Neuronal stem cell (in vitro differentiated cells): ENCODE measurements at regions not wholly inside any gene's neighbourhood (a gene's known extent, or its start where the extent isn't known, plus 50 kb on each side); places are given as distances from the start of the nearest gene placed in this dataset.

Experiments used
- DNase-seq: peaks from one replicate; pipeline ENCODE4 v3.0.0-alpha.2; 2013; ENCODE audit warnings: low spot score
- H2AFZ ChIP-seq: one replicate; pipeline ENCODE4 v1.6.1; 2013; ENCODE audit warnings: mild to moderate bottlenecking, low read length, inconsistent platforms
- H2AK5ac ChIP-seq: 2 replicates; pipeline ENCODE4 v1.6.1; 2013; ENCODE audit warnings: low read depth, mild to moderate bottlenecking, inconsistent platforms, low read length, moderate library complexity, mixed read lengths
- H2BK120ac ChIP-seq: 2 replicates; pipeline ENCODE4 v1.6.1; 2013; ENCODE audit warnings: low read depth, mild to moderate bottlenecking, inconsistent platforms, low read length, moderate library complexity, mixed read lengths
- H2BK12ac ChIP-seq: one replicate; pipeline ENCODE4 v1.6.1; 2013; ENCODE audit warnings: low read length, inconsistent platforms
- H2BK15ac ChIP-seq: 2 replicates; pipeline ENCODE4 v1.6.1; 2013; ENCODE audit warnings: mild to moderate bottlenecking, low read length, inconsistent platforms, mixed read lengths
- H2BK5ac ChIP-seq: one replicate; pipeline ENCODE4 v1.6.1; 2013; ENCODE audit warnings: inconsistent platforms, mild to moderate bottlenecking, low read length, moderate library complexity
- H3K14ac ChIP-seq: one replicate; pipeline ENCODE4 v1.6.1; 2013; ENCODE audit warnings: low read length, inconsistent platforms
- H3K18ac ChIP-seq: 2 replicates; pipeline ENCODE4 v1.6.1; 2013; ENCODE audit warnings: low read length, inconsistent platforms
- H3K23ac ChIP-seq: 2 replicates; pipeline ENCODE4 v1.6.1; 2013; ENCODE audit warnings: low read depth, mild to moderate bottlenecking, mixed read lengths, low read length, inconsistent platforms; ENCODE audit not compliant: poor library complexity
- H3K27ac ChIP-seq: replicated peaks from 3 replicates; pipeline ENCODE4 v1.5.1; 2013; ENCODE audit warnings: low read length, inconsistent platforms
- H3K27me3 ChIP-seq, 3 experiments: 2 replicates each; pipeline ENCODE4 v1.6.1; 2013; ENCODE audit warnings: low read length in 3 of 3, mild to moderate bottlenecking in 2 of 3, inconsistent platforms in 1 of 3, low read depth in 1 of 3, mixed read lengths in 1 of 3, moderate library complexity in 1 of 3; ENCODE audit not compliant: control insufficient read depth in 3 of 3, insufficient read depth in 3 of 3
- H3K36me3 ChIP-seq, 2 donors: replicated peaks in 1 of 2; 2 replicates each; pipeline ENCODE4 v1.6.1; 2013; ENCODE audit warnings: low read length in 2 of 2; ENCODE audit not compliant: control insufficient read depth in 2 of 2, insufficient read depth in 2 of 2
- H3K4ac ChIP-seq: 2 replicates; pipeline ENCODE4 v1.6.1; 2013; ENCODE audit warnings: inconsistent platforms, mild to moderate bottlenecking, low read length, moderate library complexity
- H3K4me1 ChIP-seq, 2 donors: 1 replicate in 1 of 2; 2 replicates in 1 of 2; pipeline ENCODE4 v1.6.1; 2013; ENCODE audit warnings: low read length in 2 of 2, low read depth in 1 of 2; ENCODE audit not compliant: control insufficient read depth in 2 of 2, insufficient read depth in 1 of 2
- H3K4me2 ChIP-seq: one replicate; pipeline ENCODE4 v1.6.1; 2013; ENCODE audit warnings: mild to moderate bottlenecking, low read length, inconsistent platforms; ENCODE audit not compliant: insufficient read depth, poor library complexity, severe bottlenecking
- H3K4me3 ChIP-seq, 2 donors: 2 replicates each; pipeline ENCODE4 v1.5.1; 2013; ENCODE audit warnings: low read length in 2 of 2, mild to moderate bottlenecking in 2 of 2, inconsistent platforms in 1 of 2, moderate library complexity in 1 of 2
- H3K79me1 ChIP-seq: one replicate; pipeline ENCODE4 v1.6.1; 2013; ENCODE audit warnings: low read depth, mild to moderate bottlenecking, inconsistent platforms, low read length, moderate library complexity
- H3K9ac ChIP-seq: one replicate; pipeline ENCODE4 v1.6.1; 2013; ENCODE audit warnings: mild to moderate bottlenecking, low read depth, low read length, inconsistent platforms; ENCODE audit not compliant: poor library complexity
- H3K9me3 ChIP-seq, 2 donors: replicated peaks in 1 of 2; 2 replicates each; pipeline versions ENCODE3 to v1.6.1; 2013; ENCODE audit warnings: low read length in 2 of 2, mild to moderate bottlenecking in 2 of 2, inconsistent platforms in 1 of 2, low read depth in 1 of 2, mixed read lengths in 1 of 2, moderate library complexity in 1 of 2; ENCODE audit not compliant: control insufficient read depth in 2 of 2, insufficient read depth in 1 of 2
- H4K8ac ChIP-seq: one replicate; pipeline ENCODE4 v1.6.1; 2013; ENCODE audit warnings: low read depth, mild to moderate bottlenecking, inconsistent platforms, low read length, moderate library complexity
- H4K91ac ChIP-seq: one replicate; pipeline ENCODE4 v1.6.1; 2013; ENCODE audit warnings: low read length, low read depth, mild to moderate bottlenecking, inconsistent platforms; ENCODE audit not compliant: poor library complexity
- WGBS, 2 donors: extraction: QIAGEN DNeasy Blood & Tissue Kit; methylation state at CpG; one replicate each; pipeline ENCODE4 v1.1.7; 2013; ENCODE audit warnings: missing lambda C conversion rate in 2 of 2, mixed read lengths in 1 of 2; ENCODE audit not compliant: insufficient read length in 2 of 2, insufficient replicate concordance in 1 of 2; ENCODE audit errors: extremely low coverage in 2 of 2; 5-methylcytosine and 5-hydroxymethylcytosine counted together

DNA sequence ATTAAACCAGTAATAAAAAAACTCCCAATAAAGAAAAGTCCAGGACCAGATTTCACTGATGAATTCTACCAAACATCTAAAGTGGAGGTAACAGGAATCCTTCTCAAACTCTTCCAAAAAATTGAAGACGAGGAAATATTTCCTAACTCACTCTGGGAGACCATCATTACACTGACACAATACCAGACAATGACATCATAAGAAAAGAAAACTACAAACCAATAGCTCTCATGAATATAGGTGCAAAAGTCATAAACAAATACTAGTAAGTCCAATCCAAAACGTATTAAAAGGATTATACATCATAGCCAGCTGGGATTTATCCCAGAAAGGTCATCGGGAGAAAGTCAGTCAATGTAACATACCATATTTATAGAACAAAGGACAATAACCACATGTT is 94.0 kb upstream of the RAB18 start:
- no peak overlapping the region for H2AFZ ChIP-seq
- no peak overlapping the region for H2AK5ac ChIP-seq
- H3K4me1 ChIP-seq = no peaks in the 10 kb centered on the region
- H3K9ac ChIP-seq = no peak overlapping the region
- no peak overlapping the region for H2BK12ac ChIP-seq
- H4K91ac ChIP-seq = no peak overlapping the region
- H3K27ac ChIP-seq = no peak overlapping the region
- H2BK15ac ChIP-seq = no peak overlapping the region
- DNase-seq = no peak
- no peak overlapping the region for H3K4me2 ChIP-seq
- H3K4ac ChIP-seq = no peak overlapping the region
- WGBS, 2 donors = no CpG with 5 or more reads among the region's 3 CpGs
- peaks cover 0 to 2% (median 2%) of the 10 kb centered on the region in 3 experiments for H3K27me3 ChIP-seq
- no peak overlapping the region for H4K8ac ChIP-seq
- no peak overlapping the region for H3K23ac ChIP-seq
- no peak overlapping the region for H3K4me3 ChIP-seq
- no peak overlapping the region for H3K14ac ChIP-seq
- no peaks in the 10 kb centered on the region for H3K79me1 ChIP-seq
- no peaks in the 10 kb centered on the region for H3K9me3 ChIP-seq
- H3K18ac ChIP-seq = no peak overlapping the region
- H2BK5ac ChIP-seq = no peak overlapping the region
- H2BK120ac ChIP-seq = no peak overlapping the region
- no peaks in the 10 kb centered on the region for H3K36me3 ChIP-seq

GRCh38 chr10:27407271-27407670 is 96.8 kb upstream of the RAB18 start:
- H3K4me3 ChIP-seq = no peak overlapping the region
- WGBS, 2 donors = no CpG with 5 or more reads among the region's 6 CpGs
- no peak overlapping the region for H2AK5ac ChIP-seq
- no peak overlapping the region for H4K8ac ChIP-seq
- no peak overlapping the region for H4K91ac ChIP-seq
- no peaks in the 10 kb centered on the region for H3K79me1 ChIP-seq
- no peak overlapping the region for H3K14ac ChIP-seq
- H3K23ac ChIP-seq = no peak overlapping the region
- H2BK5ac ChIP-seq = no peak overlapping the region
- no peaks in the 10 kb centered on the region for H3K4me1 ChIP-seq
- no peak overlapping the region for H3K27ac ChIP-seq
- H3K36me3 ChIP-seq = no peaks in the 10 kb centered on the region
- no peak overlapping the region for H3K4me2 ChIP-seq
- H2BK15ac ChIP-seq = no peak overlapping the region
- H3K18ac ChIP-seq = no peak overlapping the region
- no peak overlapping the region for H3K4ac ChIP-seq
- H3K27me3 ChIP-seq = peaks cover 0 to 2% (median 2%) of the 10 kb centered on the region in 3 experiments
- H2BK120ac ChIP-seq = no peak overlapping the region
- H3K9ac ChIP-seq = no peak overlapping the region
- DNase-seq = no peak
- no peaks in the 10 kb centered on the region for H3K9me3 ChIP-seq
- H2AFZ ChIP-seq = no peak overlapping the region
- H2BK12ac ChIP-seq = no peak overlapping the region

DNA sequence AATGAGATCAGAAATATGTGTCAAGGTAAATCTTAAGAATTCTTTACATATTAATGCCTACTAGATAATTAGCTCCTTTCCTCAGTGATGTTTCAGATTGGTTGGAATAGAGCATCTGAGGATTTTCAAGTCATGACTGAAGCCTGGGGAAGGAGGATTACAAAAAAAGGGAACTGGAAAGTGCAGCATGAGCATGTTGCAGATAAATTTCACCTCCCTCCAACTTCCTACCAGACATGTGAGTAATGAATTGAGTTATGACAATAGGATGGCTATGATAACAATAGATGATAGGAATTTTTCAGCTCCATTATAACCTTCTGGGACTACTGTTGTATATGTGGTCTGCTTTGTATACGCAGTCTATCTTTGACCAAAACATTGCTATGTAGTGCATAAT is 104.2 kb upstream of the RAB18 start:
- Histone ChIP-seq H3K4me2 (no peak overlapping the region), H3K36me3 (no peaks in the 10 kb centered on the region), H2BK120ac (no peak overlapping the region), H4K91ac (no peak overlapping the region), H2AFZ (no peak overlapping the region), H2AK5ac (no peak overlapping the region), H3K27me3 (no peaks in the 10 kb centered on the region), H3K4me3 (no peak overlapping the region), H3K4ac (no peak overlapping the region), H4K8ac (no peak overlapping the region), H2BK5ac (no peak overlapping the region), H3K18ac (no peak overlapping the region), H2BK12ac (no peak overlapping the region), H3K9ac (no peak overlapping the region), H2BK15ac (no peak overlapping the region), H3K4me1 (no peaks in the 10 kb centered on the region), H3K27ac (no peak overlapping the region), H3K79me1 (no peaks in the 10 kb centered on the region), H3K9me3 (no peaks in the 10 kb centered on the region), H3K14ac (no peak overlapping the region), H3K23ac (no peak overlapping the region)
- no CpG with 5 or more reads among the region's 1 CpG for WGBS, 2 donors
- no peak for DNase-seq

DNA sequence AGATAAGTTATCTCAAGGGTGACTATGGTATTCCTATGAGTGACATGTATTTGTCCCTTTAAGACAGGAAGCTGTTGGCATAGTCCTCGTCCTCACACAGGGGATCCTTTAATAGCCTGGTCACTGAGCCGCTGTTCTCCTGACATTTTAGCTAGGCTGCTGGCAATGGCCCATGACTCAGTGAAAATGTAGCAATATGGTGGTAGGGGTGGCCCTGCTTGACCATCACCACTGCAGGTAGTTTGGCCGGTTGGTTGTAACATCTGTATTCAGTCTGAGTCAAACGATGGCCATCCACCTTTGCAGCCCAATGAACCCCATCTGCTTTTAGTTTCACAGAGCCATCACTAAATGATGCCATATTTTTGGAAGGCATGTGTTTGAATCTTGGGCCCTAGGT is 110.1 kb upstream of the RAB18 start:
- H2BK12ac ChIP-seq = no peak overlapping the region
- WGBS, 2 donors = no CpG with 5 or more reads among the region's 4 CpGs

More for the DNA sequence above, 110.1 kb upstream of the RAB18 start:
- H2AFZ ChIP-seq = no peak overlapping the region
- no peak overlapping the region for H3K4ac ChIP-seq
- H2AK5ac ChIP-seq = no peak overlapping the region
- H3K27me3 ChIP-seq = no peaks in the 10 kb centered on the region
- no peak overlapping the region for H2BK120ac ChIP-seq
- no peak overlapping the region for H3K18ac ChIP-seq
- no peaks in the 10 kb centered on the region for H3K36me3 ChIP-seq
- no peaks in the 10 kb centered on the region for H3K4me1 ChIP-seq
- no peak overlapping the region for H3K23ac ChIP-seq
- H3K27ac ChIP-seq = no peak overlapping the region
- no peak overlapping the region for H3K9ac ChIP-seq
- H2BK15ac ChIP-seq = no peak overlapping the region
- H3K4me2 ChIP-seq = no peak overlapping the region
- H2BK5ac ChIP-seq = no peak overlapping the region
- H4K8ac ChIP-seq = no peak overlapping the region
- no peaks in the 10 kb centered on the region for H3K79me1 ChIP-seq
- no peak overlapping the region for H4K91ac ChIP-seq
- DNase-seq = no peak
- H3K14ac ChIP-seq = no peak overlapping the region
- peaks cover 0 to 2% of the 10 kb centered on the region in 2 donors for H3K9me3 ChIP-seq
- no peak overlapping the region for H3K4me3 ChIP-seq
